ENCODE measurements at regions not wholly inside any gene's neighbourhood (a gene's known extent, or its start where the extent isn't known, plus 50 kb on each side); places are given as distances from the start of the nearest gene placed in this dataset.

DNA sequence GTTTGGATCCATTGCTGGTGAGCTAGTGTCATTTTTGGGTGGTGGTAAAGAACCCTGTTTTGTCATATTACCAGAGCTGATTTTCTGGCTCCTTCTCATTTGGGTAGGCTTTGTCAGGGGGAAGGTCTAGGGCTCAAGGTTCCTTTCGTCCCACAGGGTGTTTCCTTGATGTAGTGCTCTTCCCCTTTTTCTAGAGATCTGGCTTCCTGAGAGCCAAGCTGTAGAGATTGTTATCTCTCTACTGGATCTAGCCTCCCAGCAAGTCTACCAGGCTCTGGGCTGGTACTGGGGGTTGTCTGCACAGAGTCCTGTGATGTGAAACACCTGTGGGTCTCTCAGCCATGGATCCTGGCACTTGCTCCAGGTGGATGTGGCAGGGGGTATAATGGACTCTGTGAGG lies 145.9 kb downstream of the HINT1 start:
- no peak for TF ChIP-seq CTCF (IDR thresholded peaks at IDR 0.05; ENCODE audit: low read depth, low read length)
- no peak for TF ChIP-seq EZH2phosphoT487 (IDR thresholded peaks at IDR 0.05; ENCODE audit: low read depth)
